ENCODE measurements at regions not wholly inside any gene's neighbourhood (a gene's known extent, or its start where the extent isn't known, plus 50 kb on each side); places are given as distances from the start of the nearest gene placed in this dataset.

DNA sequence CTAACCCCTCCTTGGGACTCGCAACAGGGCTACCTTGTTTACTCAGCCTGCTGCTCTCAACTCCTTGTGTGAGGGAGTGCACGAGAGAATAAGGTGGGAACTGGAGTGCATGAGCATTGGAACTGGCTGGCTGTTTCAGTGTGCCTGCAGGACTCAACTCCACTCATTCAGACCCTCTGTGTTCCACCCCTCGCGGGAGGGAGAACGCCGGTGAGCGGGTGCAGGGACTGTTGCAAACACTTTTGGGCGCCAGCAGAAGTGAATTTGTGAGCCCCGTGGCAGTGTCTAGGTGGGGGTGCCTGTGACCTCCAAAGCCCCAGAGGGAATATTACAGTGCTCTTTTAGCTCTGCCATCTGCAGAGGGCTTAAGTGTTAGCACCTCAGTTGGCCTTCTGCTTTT is 1978.3 kb upstream of the PIK3C3 start:
- TF ChIP-seq CTCF (IDR thresholded peaks at IDR 0.05; ENCODE audit: low read depth, low read length, poor library complexity, severe bottlenecking) = no peak
- no peak for TF ChIP-seq EZH2phosphoT487 (IDR thresholded peaks at IDR 0.05; ENCODE audit: borderline replicate concordance, low read length)

Measured in DOHH2 (cell line).